NCI-H446 (cell line): ENCODE measurements at regions not wholly inside any gene's neighbourhood (a gene's known extent, or its start where the extent isn't known, plus 50 kb on each side); places are given as distances from the start of the nearest gene placed in this dataset.
"Not testable (repeated sequence)": the region's sequence is repeated elsewhere in the genome, so short reads cannot be mapped to it uniquely, and the experiment has no call there.

Experiments
- DNase-seq, 2 experiments: peaks; one replicate each; lab custom pipeline; 2025; lab: John Stamatoyannopoulos, UW

DNA sequence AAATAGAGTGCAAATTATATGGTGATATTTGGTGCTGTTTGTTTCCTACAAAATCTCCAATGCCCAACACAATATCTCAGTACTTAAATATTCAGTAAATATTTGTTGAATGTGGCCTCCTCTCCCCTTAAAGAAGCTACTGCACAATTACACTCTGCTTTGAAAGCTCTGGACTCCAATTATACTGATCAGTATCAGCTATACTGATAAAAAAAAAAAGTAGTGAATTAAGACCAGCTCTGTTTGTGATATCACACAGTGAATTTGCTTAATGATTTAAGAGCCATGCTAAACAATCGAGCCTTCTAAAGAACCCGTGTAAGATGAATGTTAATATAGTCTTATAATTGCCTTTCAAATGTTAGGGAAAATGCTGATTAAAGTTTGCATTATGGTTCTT is 543.2 kb upstream of the API5 start:
- DNase-seq: no peak

DNA sequence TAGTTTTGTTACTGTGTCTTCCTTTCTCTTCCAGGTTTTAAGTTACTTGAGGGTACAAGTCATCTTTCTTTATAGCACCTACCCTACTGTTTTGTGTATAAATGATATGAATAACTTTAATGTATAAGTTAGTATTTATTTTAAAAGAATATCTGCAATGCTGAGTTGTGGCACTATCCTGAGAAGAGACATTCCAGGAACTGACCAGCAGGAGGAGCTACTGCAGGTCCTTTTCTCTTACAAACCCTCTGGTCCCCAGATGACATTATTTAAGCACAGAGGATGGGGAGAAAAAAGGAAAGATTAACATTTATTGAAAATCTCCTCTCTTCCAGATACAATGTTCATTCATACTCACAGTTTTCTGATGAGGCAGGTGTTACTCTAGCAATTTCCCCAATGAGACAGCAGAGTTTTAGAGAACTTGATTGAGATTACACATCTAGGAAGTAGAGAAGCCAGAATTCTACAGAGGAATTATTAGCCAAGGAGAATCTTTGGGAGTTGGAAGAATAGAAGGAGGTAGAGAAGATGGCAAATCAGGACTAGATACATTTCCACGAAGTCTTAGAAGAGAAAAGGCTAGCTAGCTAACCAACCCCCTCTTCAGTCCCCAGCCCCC is 541.2 kb upstream of the API5 start:
- peak; percentile 19 to 43 for DNase-seq

DNA sequence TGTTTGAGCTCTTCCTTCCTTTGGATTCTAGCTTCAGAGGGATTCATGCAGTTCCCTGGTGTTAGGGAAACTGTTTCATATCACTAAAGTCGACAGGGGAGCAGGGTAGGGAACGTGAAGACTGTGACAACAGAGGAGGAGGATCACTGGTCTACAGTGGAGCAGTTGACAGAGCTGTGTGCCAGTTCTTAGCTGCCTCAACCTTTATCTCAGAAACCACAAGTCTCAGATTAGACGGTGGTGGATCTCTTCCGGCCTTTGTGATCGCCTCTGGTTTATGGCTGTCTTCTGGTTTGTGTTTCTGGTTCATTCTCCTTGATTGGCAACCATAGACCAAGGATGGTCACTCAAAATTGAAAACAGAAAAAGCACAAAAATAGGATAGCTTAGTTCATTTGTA is 538.9 kb upstream of the API5 start:
- DNase-seq: no peak

DNA sequence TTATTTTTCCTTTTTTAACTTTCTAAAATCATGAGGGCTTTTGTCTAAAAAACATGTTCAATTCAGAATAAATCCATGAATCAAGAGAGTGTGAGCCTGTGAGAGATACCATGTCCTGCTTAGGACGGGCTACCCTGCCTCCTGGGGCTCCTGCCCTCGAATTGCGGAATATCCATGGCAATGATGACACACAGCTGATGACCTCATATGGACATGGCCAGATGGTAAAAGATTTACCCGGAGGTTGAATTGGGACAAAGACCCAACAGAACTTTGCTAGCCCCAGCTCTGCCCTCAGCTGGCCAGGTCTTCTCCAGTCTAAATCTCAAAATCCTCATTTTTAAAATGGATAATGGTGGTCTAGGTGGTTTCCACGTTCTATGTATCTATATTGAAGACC is 538.1 kb upstream of the API5 start:
- no peak for DNase-seq

DNA sequence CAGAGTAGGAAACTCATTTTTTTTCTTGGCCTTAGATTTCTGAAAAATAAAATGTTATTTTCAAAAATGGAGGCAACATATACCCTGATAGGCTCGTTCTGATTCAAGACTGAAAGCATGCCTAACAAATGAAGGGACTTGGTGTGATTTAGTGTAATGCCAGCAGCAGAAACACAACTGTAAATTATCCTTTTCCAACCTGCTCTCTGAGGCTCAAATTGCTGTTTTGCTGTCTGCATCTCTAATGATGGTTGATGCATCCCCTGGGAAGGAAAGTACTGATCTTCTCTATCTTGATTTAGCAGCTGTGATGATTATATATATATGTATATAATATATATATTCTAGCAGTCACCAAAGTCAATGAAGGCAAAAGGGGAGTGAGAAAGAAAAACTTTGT is 537.2 kb upstream of the API5 start:
- no peak for DNase-seq

DNA sequence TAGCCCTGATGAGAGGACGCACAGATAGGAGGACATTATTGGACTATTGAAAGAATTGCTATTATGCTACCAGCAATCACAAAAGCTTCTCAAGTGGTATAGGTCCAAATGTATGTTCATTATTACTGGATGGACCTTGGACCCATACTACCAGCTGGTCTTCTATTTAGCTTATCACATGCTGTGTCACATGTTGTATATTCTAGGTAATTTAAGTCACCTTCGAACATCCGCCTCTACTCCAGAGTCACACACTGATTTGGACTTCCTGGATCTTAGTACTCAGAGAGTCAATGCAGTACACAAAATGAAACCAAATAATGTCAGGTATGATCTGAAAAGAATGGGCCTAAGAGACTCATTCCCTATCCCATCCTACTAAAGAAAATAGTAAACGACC is 534.0 kb upstream of the API5 start:
- no peak for DNase-seq

DNA sequence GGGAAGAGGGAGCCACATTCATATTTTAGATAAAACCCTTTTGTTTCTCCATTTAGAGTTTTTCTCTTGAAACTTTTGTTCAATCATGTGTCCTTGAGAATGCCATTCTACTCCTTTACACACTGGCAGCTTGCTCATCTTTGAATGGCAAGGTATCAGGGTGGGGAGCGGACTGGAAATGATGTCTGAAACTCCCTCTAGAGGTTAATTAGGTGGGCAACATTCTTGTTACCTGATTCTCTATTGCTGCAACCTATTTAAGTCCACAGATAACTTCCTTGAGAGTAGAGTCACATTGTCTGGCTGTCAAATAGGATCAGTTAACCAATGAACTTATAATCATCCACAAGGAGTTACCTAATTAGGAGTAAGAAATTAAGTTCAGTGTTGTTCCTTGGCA is 533.6 kb upstream of the API5 start:
- DNase-seq: no peak

DNA sequence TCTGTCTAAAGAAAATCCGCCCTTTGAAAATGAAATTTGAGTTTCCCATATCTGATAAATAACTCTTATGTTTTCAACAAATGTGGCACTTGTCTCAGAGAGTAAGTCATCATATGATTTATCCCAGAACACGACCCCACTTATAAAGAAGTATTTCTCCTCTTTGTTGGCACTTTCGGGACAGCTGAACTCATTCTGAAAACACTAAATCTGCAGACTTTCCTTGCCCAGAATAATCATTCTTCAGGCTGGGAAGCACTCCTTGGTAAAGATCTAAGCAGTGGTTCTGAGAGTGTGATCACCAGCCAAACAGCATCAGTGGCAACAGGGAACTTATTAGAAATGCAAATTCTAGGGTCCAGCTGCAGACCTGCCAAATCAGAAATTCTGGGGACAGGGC is 532.2 kb upstream of the API5 start:
- DNase-seq: no peak

DNA sequence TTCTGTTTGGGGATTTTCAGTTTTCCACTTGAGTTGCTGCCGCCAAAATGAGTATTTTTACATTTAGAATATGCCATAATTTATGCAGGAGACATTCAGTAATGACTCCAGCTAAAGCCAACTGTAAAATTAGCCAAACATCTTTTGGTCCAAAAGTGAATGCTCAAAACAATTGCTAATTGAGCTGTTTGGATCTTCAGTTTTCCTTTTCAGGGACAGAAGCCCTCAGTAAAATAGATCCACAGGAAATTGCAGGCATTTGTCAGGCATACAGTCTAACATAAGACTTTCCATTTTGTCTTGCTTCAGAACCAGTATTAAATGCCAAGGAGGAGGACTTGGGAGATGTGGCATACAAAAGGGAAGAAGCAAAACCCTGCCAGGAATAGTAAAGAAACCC is 524.8 kb upstream of the API5 start:
- DNase-seq: no peak

DNA sequence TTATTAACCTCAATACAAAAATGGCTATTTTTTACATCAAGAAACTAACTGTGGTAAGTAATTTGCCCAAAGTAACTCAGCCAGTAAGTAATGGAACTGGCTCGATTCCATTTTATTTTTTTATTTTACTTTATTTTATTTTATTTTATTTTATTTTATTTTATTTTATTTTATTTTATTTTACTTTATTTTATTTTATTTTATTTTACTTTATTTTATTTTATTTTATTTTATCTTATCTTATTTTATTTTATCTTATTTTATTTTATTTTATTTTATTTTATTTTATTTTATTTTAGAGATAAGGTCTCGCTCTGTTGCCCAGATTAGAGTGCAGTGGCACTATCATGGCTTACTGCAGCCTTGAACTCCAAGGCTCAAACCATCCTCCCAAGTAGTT is 516.3 kb upstream of the API5 start:
- DNase-seq: not testable (repeated sequence)

DNA sequence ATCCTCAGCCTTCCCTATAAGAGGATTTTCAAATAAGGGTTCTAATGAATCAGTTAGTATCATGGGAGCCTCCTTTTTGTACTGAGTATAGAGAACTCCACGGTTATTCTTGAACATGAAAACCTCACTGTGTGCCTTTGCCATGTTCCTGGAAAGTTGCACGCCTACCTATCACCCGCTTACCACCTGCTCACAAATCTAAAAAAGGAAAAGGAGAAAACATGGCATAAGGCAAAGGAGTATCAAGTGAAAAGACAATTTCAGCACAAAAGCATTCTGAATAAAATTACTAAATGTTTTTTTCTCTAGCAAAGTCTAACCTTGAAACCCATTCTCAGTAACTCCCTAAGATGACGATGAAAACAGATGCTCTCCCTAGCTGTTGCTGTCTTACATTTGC is 511.8 kb upstream of the API5 start:
- no peak for DNase-seq

DNA sequence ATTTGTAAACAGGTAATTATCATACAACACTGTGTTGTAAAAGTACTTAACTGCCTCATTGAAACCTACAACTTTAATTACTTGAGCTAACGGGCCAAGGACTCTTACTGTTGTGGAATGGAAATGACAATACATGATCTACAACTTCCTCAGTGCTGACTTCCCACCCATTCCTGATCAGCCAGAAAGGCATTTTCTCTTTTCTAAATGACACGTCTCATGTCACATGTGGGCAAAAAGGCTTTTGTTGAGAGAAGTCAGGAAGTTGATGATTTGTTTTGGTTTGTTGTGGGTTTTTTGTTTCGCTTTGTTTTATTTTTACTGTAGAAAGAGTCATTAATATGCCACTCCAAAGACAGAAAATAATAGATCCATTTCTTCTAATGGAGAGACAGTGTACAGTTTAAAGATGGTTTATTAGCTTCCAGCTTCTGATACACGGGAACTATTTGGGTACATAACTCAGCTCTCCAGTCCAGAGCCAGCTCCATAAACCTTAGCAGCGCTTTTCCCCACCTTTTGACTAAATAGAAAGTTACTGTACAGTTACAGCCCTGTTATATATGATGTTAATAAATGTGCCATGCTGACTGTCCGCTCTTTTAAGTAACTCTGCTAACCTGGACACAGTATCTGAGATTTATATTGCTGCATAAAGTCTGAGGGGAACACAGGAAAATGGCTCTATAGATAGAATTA is 509.4 kb upstream of the API5 start:
- no peak for DNase-seq

DNA sequence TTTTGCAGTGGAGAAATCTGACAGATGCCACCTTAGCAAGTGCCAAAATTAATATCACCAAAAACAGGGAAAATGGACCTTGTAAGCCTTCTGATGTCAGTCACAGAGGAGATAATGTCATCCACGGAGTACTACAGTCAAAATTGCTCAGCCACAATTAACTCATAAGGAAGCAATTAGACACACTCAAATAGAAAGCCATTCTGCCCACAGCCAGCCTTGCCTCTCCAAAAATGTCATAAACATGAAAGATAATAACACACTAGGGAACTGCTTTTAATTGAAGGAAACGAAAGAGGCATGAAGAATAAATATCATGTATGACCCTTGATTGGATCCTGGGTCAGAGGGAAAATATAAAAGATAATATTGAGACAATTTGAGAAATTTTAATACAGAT is 505.6 kb upstream of the API5 start:
- no peak for DNase-seq

DNA sequence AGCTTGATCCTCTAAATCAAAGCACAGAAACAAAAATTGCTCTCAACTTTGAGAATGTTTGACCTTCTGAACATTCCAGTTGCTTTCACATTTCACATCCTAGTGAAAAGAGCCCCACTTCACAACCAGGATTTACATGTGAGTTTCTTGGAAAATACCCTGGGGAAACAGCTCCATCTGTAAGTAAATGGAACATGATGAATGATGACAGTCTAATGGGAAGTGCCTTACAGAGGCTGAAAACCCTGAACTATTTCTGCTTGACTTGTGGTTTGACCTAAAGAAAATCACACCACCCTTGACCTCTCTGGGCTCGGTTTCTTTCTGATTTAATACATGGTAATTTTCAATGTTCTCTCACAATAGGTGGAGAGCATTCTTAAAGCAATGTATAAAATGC is 499.4 kb upstream of the API5 start:
- no peak for DNase-seq

DNA sequence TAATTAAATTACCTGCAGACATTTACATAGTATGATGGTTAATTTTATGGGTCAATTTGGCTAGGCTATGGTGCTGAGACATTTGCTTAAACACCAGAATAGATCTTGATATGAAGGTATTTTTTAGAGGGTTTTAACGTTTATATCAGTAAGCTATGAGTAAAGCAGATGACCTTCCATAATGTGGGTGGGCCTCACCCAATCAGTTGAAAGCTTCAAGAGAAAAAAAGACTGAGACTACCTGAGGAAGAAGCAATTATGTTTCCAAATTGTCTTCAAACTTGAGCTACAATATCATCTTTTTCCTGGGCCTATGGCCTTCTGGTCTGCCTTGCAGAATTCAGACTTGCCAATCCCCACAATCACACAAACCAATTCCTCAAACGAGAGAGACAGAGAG is 498.8 kb upstream of the API5 start:
- DNase-seq: no peak

DNA sequence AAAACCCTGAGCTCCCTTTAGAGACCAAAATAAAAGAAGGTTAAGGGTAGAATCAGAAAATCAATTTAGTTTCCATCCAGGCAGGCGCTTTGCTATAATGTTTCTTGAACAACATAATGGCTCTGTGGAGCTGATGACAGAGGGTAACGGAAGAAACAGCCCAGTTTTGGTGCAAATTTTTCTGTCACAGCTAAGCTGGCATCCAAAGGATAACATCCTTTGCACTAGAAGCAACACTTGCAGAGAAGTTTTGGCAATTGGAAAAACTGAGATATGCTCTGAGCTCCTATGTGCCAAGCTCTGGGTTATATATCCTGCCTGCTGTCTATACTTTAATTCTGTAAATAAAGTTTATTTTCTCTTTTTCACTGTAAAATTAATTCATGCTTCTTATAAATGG is 495.3 kb upstream of the API5 start:
- no peak for DNase-seq

DNA sequence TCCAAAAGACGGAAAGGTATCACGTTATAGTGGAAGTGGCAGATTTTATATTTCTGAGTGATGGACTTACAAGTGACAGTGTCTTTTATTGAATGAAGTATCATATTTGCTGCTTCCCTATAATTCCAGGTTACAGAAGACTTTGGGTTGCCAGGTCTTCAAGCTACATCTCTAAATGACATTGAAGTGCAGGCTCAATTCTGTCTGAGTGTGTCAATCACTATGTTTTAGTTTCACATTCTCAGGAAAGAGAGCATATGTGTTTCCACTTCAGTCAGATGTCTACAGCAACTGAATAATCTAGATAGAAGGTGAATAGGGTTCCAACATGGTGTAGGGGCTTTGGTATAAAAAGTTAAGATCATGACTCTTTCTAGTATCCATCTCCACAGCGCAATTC is 492.7 kb upstream of the API5 start:
- no peak for DNase-seq

DNA sequence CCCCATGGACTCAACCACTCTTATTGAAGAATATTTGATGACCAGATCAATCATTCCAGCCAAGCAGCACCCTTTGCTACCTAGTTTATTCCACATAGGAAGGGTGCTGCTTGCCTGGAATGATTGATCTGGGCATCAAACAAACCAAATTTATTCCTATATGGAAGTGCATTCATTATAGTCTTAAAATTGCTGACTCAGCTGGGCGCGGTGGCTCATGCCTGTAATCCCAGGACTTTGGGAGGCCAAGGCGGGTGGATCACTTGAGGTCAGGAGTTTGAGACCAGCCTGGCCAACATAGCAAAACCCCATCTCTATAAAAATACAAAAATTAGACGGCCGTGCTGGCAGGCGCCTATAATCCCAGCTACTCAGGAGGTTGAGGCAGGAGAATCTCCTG is 489.6 kb upstream of the API5 start:
- DNase-seq: not testable (repeated sequence)

DNA sequence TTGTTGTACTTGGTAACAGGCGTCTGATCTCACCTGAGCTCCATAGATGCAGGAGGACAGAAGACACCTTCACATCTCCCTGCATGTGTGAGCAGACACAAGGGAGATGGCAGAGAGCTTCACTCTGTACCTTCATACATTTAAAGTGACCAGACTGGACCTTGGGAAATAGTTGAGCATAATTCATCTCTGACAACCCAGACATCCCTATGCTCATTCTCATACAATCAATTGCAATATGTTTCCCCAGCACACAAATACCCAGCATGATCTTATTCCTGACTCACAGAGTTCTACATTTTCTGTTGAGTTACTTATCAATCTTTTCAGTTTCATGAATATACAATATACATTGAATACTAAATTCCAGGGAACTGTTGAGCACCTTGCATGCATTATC is 488.2 kb upstream of the API5 start:
- DNase-seq: no peak

DNA sequence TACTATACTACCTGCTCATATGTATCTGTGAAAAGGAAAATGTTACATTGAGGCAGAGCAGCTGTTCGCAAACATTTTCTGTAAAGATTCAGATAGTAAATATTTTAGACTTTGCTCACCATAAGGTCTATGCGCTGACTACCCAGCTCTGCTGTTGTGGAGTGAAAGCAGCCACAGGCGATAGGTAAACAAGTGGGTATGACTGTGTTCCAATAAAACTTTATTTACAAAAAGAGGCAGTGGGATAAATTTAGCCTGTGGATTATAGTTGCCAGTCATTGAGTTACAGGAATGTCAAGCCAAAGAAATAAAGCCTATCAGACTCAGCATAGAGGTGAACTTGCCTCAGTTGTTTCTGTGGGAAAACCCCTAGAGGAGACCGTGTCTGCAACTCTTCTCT is 487.7 kb upstream of the API5 start:
- no peak for DNase-seq

DNA sequence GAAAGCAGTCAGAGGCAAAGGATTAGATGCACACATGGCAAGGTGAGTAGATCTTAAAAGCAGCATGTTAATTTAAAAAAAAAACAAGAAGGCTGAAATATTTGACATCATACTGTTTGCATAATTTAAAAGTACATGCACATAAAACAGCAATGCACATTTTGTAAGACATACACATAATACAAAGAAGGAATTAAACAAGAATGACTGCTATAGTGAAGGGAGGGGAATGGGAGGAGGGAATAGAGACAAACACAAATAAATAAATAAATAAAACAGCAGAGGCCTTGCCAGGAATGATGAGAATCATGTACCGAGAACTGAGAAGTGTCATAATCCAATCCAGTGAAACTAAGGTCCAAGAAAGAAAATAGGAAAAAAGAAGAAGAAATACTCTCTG is 486.2 kb upstream of the API5 start:
- no peak for DNase-seq

DNA sequence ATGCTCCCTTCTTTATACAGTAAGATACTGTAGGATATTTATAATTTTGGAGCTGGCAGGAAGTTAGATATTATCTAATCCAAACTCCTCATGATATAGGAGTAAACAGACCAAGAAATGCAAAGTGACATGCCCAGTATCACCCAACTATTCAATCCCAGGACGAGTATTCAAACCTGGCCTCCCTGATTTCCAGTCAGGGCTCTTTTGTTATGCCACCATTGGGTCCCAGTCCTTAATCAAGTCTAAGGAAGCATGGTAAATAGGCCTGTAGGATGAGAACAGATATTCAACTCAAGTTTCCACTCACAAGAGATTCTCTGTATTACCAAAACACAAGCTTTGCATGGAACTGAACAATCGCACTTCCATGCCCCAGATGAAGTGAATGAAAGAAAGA is 484.0 kb upstream of the API5 start:
- no peak for DNase-seq

DNA sequence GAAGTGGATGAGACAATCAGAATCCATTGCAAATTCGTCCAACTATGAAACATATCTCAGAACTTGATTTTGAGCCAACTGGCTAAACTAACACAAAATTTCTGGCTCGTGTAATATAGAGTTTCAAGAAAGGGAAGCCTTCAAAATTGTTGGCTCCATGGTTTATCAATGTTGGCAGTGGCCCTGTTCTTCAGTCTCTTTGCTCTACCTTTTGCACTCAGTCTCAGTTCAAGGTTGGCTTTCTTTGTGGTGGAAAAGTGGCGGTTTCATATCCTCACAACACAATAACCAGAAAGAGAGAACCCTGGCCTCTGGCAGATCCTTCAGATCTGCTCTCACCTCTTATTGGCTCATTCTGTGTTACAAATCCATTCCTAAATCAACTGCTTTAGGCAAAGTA is 473.8 kb upstream of the API5 start:
- DNase-seq: no peak

DNA sequence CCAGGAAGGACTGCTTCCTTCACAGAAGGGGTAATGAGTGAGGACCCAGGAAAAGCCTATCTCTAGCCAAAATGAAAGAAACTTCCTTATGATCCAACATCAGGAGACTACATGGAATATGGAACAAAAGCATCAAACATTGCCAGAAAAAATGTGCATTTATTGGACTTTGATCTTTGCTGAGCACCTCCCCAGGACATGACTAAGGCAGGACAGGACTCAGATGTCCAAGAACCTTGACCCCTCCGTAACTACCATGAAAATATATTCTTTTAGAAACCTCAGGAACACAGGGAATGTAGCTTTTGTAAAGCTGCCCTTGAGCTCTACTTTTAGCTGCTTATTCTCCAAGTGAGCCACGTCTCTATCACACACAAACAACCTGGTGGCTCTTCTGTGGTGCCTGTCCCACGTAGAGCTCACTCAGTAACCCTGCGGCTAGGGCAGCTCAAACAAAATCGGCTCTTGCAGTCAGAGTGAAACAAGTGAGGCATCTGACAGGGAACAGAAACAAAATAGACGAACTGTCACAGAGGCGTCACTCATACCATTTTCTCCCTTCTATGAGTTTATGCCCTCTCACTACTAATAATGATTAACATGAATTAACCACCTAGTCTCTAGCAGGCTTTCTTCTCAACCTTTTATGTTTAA is 471.5 kb upstream of the API5 start:
- no peak for DNase-seq
